DMS114 treated with DMSO at 0.1 percent for 48 hours (cell line): ENCODE measurements at regions not wholly inside any gene's neighbourhood (a gene's known extent, or its start where the extent isn't known, plus 50 kb on each side); places are given as distances from the start of the nearest gene placed in this dataset.

Experiments
- DNase-seq: peaks from one replicate; lab custom pipeline; 2025; ENCODE audit not compliant: unreplicated experiment; lab: John Stamatoyannopoulos, UW

GRCh38 chr3:88535563-88535962, 385.8 kb downstream of the C3orf38 start:
- no peak for DNase-seq

- no peak for DNase-seq
Measured at GRCh38 chr3:88542916-88543315, 393.2 kb downstream of the C3orf38 start.

- no peak for DNase-seq
Measured at GRCh38 chr3:88572450-88572849, 422.7 kb downstream of the C3orf38 start.

DNA sequence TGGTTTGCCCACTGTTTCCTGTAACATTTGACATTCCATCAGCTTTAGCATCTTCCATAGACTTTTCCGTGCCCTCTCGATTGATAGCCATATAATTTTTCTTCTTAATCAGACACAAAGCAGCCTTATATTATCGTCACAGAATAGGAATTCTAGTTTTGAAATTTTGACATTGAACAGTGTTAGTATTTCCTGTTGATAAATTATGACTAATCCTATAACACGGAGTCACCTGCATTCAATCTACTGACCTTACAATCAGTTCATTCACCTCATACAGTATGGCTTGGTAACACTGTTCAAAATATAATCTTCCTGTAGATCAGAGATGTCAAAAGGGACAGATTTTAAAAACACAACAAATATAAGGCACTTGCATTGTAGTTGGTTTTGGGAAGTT, 423.7 kb downstream of the C3orf38 start:
- no peak for DNase-seq

DNA sequence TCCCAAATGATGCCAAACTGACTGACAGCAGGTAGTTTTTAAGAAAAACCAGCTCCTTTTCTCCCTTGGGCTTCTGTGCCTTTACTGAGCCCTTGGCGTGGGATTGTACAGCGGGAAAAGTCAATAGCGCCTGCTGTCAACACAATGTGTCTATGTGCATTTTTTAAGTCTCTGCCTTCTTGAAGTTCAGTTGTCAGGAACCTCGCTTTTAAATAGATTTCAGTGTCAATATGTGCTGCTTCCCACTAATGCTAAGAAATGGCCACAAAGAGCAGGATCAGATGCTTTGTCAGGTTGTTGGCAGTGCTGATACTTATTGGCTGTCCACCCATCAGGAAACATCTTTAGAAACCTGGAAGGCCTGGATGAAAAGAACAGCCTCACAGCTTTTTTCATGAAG, 424.4 kb downstream of the C3orf38 start:
- no peak for DNase-seq

DNA sequence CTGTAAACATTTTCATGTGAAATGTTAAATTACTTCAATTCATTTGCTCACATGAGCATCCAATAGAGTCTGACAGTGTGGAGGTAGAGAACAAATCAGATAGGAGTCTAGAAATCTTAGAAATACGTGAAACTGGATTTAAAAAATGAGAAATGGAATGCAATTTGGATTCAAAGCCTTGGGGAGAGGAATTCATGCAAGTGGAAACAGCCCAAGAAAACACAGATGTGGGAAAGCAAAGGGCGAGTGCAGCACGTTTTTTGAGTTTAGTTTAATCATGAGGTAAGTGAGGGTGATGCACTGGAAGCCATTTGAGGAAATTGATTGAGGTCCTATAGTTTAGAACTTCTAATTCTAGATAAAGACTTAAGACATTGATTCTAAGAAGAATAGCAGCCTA, 434.7 kb downstream of the C3orf38 start:
- DNase-seq, result no peak

GRCh38 chr3:88586121-88586640, 436.4 kb downstream of the C3orf38 start:
- DNase-seq, result no peak

- DNase-seq, result no peak
Measured at GRCh38 chr3:88589138-88589537, 439.4 kb downstream of the C3orf38 start.

DNA sequence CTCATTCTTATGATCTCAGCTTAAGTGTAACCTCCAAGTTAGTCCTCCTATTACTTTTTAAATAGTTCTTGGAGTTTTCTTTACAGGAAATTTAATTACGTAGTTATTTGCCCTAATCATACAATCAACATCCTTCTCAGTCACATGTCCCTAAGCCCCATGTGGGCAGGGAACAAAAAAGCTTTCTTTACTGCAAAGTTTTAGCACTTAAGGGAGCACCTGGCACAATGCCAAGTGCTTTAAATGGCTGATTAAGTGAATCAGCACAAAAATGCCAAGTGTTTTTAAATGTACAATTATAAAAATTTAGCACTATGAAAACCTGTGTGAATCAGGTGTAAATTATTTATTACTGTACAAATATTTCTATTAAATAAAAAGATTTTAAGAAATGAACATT, 445.3 kb downstream of the C3orf38 start:
- DNase-seq, result no peak

- DNase-seq, result no peak
Measured at GRCh38 chr3:88596451-88596850, 446.7 kb downstream of the C3orf38 start.

DNA sequence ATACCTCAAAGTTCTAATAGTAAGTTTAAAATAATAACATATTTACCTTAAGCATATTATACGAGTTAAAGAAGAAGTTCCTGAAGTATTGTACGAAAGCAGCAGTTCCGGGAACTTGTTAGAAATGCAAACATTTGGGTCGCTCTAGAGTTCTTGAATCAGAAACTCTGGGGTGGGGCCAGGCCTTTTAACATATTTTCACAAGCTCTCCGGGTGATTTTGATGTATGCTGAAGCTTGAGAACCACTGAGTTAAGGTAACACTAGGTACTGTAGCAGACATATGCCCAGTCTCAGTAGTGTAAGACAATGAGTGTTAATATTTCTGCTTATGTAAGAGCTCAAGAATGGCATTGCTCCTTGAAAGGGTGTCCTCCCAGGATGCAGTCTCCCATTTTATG, 461.1 kb downstream of the C3orf38 start:
- DNase-seq, result no peak

DNA sequence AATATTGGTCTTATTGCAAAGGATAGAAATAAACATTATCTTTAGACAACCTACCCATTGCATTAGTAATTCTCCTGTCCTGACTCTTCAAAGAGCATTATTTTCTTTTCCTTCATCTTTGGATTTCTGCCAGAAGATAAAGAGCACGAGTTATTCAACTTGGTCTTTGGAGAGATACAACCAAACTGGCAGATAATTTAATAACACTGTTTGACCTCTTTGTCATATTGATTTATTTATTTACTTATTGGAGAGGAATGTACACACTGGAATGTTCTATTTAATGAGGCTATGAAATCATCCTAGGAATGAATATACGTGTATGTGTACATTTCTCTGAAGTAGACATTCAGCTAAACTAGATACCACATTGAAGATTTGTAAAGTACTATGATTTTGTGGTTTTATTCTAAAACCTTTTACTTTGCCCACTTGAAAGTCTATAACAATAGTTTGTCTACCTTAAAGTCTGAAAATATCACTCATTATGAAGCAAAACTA, 462.1 kb downstream of the C3orf38 start:
- DNase-seq, result no peak

- no peak for DNase-seq
Measured at GRCh38 chr3:88616413-88616812, 466.7 kb downstream of the C3orf38 start.

DNA sequence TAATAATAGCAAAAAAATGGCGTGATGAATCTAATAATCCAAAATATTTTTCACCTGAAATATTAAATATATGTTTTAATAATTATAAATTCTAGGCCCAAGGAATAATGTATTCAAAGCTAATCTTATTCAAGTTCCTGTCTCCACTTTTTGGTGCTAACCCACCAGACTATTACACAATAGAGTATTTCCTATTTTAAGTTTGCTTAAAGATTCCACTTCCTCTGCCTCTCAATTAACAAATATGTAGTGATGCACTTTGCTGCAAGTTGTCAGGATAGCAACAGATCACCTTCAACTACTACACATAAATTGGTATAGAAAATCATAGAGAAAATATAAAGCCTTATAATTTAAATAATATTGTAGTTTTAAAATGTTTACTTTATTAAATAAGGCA, 467.5 kb downstream of the C3orf38 start:
- no peak for DNase-seq

- no peak for DNase-seq
Measured at GRCh38 chr3:88618021-88618645, 468.4 kb downstream of the C3orf38 start.

DNA sequence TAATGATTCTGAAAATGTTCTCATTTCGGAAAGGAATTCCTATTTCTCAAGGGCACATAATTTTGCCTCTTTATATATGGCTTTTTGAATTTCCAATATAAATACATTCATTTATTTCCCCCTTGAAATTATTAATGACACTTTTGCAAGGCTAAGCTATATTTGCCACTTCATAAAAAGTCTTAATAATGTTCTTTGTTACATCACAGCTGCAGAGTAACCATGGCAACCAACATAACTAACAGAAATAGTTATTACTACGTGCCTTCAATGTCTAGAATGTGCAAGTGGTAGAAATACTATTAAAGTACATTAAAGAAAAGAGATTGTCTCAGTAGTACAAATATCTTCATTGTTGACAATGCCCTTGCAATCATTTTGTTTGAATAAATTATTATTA, 471.8 kb downstream of the C3orf38 start:
- no peak for DNase-seq

GRCh38 chr3:88623709-88624108, 473.9 kb downstream of the C3orf38 start:
- no peak for DNase-seq

DNA sequence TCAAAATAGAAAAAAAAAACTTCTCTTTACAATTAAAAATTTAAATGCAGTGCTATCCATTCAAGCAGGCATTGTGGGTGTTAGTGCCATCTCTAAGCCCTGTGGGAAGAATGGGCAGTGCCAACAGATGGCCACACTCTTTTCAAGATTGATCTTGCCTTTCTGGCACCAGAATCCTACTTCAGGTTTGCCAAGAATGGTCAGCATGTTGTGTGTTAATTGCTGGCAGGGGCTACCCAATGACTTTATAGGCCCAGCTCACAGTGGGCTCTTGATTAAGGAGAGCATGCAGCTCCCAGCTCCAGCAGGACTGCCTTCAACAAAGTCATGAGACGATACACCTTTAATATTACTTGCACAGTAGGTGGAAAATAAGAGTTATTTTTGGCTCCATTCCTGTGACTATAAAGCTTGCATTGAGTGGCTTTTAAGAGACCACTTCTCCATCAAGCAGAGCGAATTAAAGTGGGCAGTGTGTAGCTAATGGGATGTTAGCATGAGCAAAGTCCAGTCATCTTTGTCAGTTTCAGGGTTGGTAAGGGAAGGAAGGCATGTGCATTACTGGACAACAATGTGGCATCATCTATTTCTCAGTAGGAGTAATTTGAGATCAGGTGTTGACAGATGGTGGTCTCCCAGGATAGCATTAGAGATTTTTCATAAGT, 476.8 kb downstream of the C3orf38 start:
- no peak for DNase-seq

DNA sequence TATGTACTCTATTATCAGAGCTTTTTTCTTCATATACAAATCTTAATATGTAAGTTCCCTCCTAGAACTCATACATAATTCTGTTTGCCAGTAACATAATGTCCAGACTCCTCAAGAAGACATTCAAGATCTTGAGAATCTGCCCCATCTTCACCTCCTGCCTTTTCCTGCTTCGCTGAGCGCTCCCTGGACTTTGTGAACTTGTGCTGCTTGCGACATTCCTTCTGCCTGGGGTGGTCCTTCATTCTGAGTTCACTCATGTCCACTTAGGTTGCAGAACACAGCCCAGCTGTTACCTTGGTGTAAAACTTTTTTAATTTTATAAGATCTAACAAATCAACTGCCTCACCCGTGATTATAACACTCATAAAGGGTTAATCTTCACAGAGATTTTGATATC, 478.5 kb upstream of the EPHA3 start:
- DNase-seq, result no peak

GRCh38 chr3:88632226-88632625, 475.2 kb upstream of the EPHA3 start:
- no peak for DNase-seq

DNA sequence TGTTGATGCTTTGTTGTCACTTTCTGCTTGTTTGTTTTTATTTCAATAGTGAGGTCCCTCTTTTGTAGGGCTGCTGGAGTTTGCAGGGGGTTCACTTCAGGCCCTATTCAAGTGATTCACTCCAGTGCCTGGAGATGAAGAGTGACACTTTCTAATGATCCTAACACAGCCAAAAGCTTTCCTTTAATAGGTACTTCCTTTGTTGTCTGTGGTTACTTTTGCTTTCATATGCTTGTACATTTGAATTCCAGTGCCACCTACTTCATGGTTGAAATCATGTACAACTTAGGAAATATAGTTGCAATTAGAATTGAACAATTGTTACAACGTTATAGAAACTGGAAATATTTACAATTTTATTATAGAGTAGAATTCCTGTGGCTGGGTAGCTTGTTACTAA, 466.8 kb upstream of the EPHA3 start:
- no peak for DNase-seq

DNA sequence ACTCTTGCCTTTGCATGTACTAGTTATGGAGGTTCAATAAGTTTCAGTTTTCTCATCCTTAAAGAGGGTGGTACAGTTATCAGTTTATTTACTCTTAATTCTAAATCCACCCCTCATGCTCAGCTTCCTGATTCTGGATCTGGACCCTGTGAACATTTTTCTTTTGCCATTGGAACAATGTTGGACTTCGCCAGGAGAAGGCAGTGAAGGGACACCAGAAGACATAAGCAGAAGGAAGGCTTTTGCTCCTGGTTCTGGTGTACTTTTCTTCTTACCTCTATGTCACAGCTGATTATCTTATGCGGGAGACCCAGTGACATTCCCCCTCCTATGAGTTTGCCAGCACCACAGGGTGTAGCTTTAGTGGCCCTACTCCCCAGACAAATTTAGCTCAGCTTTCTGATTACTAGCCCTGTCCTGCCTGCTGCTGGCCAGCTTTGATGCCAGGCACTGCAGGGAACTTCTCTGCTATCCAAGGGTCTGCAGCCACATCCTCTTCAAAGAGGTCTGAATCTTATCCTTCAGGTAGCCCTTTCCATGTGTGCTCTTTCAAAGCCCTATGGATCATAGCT, 466.3 kb upstream of the EPHA3 start:
- no peak for DNase-seq
